GM18870 (cell line): ENCODE measurements at regions not wholly inside any gene's neighbourhood (a gene's known extent, or its start where the extent isn't known, plus 50 kb on each side); places are given as distances from the start of the nearest gene placed in this dataset.
"Not testable (repeated sequence)": the region's sequence is repeated elsewhere in the genome, so short reads cannot be mapped to it uniquely, and the experiment has no call there.

ENCODE experiments used
- ATAC-seq: cut with Tn5 transposase; IDR thresholded peaks from one replicate; pipeline ENCODE4 v1.9.1; 2021; ENCODE audit warnings: moderate library complexity; ENCODE audit not compliant: unreplicated experiment

- no peak for ATAC-seq
Observed at GRCh38 chr17:33873201-33873617, 381.9 kb upstream of the CCL2 start.

GRCh38 chr17:33874617-33875060 is 380.4 kb upstream of the CCL2 start:
- ATAC-seq, result no peak

GRCh38 chr17:33875973-33876372 is 379.1 kb upstream of the CCL2 start:
- ATAC-seq, result no peak

GRCh38 chr17:33882273-33882672 is 372.8 kb upstream of the CCL2 start:
- ATAC-seq, result not testable (repeated sequence)

GRCh38 chr17:33882677-33883076 is 372.4 kb upstream of the CCL2 start:
- not testable (repeated sequence) for ATAC-seq

GRCh38 chr17:33888455-33888854 is 366.6 kb upstream of the CCL2 start:
- no peak for ATAC-seq

- no peak for ATAC-seq
Observed at GRCh38 chr17:33889040-33889439, 366.0 kb upstream of the CCL2 start.

- no peak for ATAC-seq
Observed at GRCh38 chr17:33889766-33890165, 365.3 kb upstream of the CCL2 start.

GRCh38 chr17:33892717-33893591 is 362.1 kb upstream of the CCL2 start:
- no peak for ATAC-seq

GRCh38 chr17:33895491-33895890 is 359.6 kb upstream of the CCL2 start:
- ATAC-seq, result no peak

GRCh38 chr17:33896263-33896662 is 358.8 kb upstream of the CCL2 start:
- no peak for ATAC-seq

GRCh38 chr17:33901085-33901484 is 354.0 kb upstream of the CCL2 start:
- no peak for ATAC-seq

- ATAC-seq, result no peak
Observed at GRCh38 chr17:33902901-33903449, 352.1 kb upstream of the CCL2 start.

GRCh38 chr17:33904476-33904875 is 350.6 kb upstream of the CCL2 start:
- no peak for ATAC-seq

- ATAC-seq, result no peak
Observed at GRCh38 chr17:33905338-33905800, 349.7 kb upstream of the CCL2 start.

GRCh38 chr17:33908363-33909064 is 346.6 kb upstream of the CCL2 start:
- ATAC-seq, result no peak

- ATAC-seq, result no peak
Observed at GRCh38 chr17:33910200-33910857, 344.8 kb upstream of the CCL2 start.

- ATAC-seq, result no peak
Observed at GRCh38 chr17:33914125-33914524, 341.0 kb upstream of the CCL2 start.

- ATAC-seq, result no peak
Observed at GRCh38 chr17:33922971-33923370, 332.1 kb upstream of the CCL2 start.

GRCh38 chr17:33924104-33924503 is 331.0 kb upstream of the CCL2 start:
- no peak for ATAC-seq

- no peak for ATAC-seq
Observed at GRCh38 chr17:33925649-33926048, 329.4 kb upstream of the CCL2 start.
